ENCODE measurements at regions not wholly inside any gene's neighbourhood (a gene's known extent, or its start where the extent isn't known, plus 50 kb on each side); places are given as distances from the start of the nearest gene placed in this dataset.

- no peaks in the 10 kb centered on the region for H3K4me1 ChIP-seq
- no peak overlapping the region for H3K27ac ChIP-seq
- DNase-seq (no peak), ATAC-seq (no peak)
- H3K36me3 ChIP-seq, result no peaks in the 10 kb centered on the region
- TF ChIP-seq, protein P1, sequence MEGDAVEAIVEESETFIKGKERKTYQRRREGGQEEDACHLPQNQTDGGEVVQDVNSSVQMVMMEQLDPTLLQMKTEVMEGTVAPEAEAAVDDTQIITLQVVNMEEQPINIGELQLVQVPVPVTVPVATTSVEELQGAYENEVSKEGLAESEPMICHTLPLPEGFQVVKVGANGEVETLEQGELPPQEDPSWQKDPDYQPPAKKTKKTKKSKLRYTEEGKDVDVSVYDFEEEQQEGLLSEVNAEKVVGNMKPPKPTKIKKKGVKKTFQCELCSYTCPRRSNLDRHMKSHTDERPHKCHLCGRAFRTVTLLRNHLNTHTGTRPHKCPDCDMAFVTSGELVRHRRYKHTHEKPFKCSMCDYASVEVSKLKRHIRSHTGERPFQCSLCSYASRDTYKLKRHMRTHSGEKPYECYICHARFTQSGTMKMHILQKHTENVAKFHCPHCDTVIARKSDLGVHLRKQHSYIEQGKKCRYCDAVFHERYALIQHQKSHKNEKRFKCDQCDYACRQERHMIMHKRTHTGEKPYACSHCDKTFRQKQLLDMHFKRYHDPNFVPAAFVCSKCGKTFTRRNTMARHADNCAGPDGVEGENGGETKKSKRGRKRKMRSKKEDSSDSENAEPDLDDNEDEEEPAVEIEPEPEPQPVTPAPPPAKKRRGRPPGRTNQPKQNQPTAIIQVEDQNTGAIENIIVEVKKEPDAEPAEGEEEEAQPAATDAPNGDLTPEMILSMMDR (IDR thresholded peaks at IDR 0.05), result no peak
- no peaks in the 10 kb centered on the region for H3K27me3 ChIP-seq (ENCODE audit: low read depth)
- intact Hi-C loops (cut with DNase I), result no loop called here
- peaks cover 4% of the 10 kb centered on the region for H3K9me3 ChIP-seq
- H3K4me3 ChIP-seq, result no peak overlapping the region
Measured at GRCh38 chr2:81940266-81940955, 1635.9 kb upstream of the LRRTM1 start.

DNA sequence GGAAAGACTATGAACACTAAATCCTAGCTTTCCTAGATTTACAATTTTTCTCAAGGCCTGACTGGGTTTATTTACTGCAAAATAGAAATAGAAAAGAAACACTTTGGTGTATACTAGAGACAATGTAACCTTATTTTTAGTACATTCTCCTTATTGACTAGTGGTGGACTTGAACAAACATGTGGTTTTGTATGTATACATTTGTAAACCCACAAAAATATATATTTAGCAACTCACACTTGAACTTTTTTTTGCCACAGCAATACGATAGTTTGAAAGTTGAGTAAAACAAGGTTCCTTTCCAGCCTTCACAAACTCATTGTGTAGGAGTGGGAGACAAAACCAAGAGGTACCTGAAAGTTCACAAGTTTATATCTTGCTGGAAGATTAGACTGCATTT is 1633.4 kb upstream of the LRRTM1 start:
- no peak for DNase-seq
- Histone ChIP-seq H3K27ac (no peak overlapping the region), H3K27me3 (ENCODE audit: low read depth) (no peaks in the 10 kb centered on the region), H3K36me3 (no peaks in the 10 kb centered on the region), H3K4me1 (no peaks in the 10 kb centered on the region), H3K4me3 (no peak overlapping the region), H3K9me3 (no peaks in the 10 kb centered on the region)
- intact Hi-C loops (cut with DNase I), result no loop called here
- TF ChIP-seq, protein P1 (IDR thresholded peaks at IDR 0.05), result no peak
- no peak for ATAC-seq

DNA sequence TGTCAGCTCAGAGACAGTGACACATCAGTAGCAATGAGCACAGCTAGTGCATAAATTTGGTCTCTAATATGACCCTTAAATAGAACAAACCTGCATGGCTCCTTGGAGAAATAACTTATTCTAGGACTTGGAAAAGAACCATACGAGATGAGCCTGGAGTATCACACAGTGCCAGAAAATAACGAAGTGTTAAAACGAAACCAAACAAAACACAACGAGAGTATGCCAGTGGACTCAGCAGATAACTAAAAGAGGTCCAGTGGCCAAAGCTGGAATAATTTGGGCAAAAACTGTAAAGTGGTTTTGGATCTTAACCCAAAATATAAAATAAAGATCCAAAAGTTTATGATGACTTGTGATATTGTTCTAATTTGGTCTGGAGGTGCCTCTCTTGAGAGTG is 1599.0 kb upstream of the LRRTM1 start:
- Histone ChIP-seq H3K4me3 (no peak overlapping the region), H3K36me3 (no peaks in the 10 kb centered on the region), H3K27me3 (ENCODE audit: low read depth) (no peaks in the 10 kb centered on the region), H3K27ac (no peak overlapping the region), H3K9me3 (no peaks in the 10 kb centered on the region), H3K4me1 (no peaks in the 10 kb centered on the region)
- ATAC-seq (no peak), DNase-seq (no peak)
- intact Hi-C loops (cut with DNase I), result no loop called here
- TF ChIP-seq, protein P1 (IDR thresholded peaks at IDR 0.05), result no peak

- ATAC-seq, result no peak
- Histone ChIP-seq H3K4me1 (no peaks in the 10 kb centered on the region), H3K9me3 (no peaks in the 10 kb centered on the region), H3K27ac (no peak overlapping the region), H3K27me3 (ENCODE audit: low read depth) (no peaks in the 10 kb centered on the region), H3K36me3 (no peaks in the 10 kb centered on the region), H3K4me3 (no peak overlapping the region)
- no peak for DNase-seq
- intact Hi-C loops (cut with DNase I), result no loop called here
- TF ChIP-seq, protein P1 (IDR thresholded peaks at IDR 0.05), result no peak
Measured at GRCh38 chr2:81901017-81901416, 1596.5 kb upstream of the LRRTM1 start.

GRCh38 chr2:81895620-81896250 is 1591.2 kb upstream of the LRRTM1 start:
- TF ChIP-seq, protein P1 (IDR thresholded peaks at IDR 0.05), result no peak
- DNase-seq (no peak), ATAC-seq (peak in 1 of 2 donors; percentile 68)
- no peak overlapping the region for H3K27ac ChIP-seq
- intact Hi-C loops (cut with DNase I), result no loop called here
- no peaks in the 10 kb centered on the region for H3K4me1 ChIP-seq
- H3K4me3 ChIP-seq, result no peak overlapping the region
- no peaks in the 10 kb centered on the region for H3K27me3 ChIP-seq (ENCODE audit: low read depth)
- H3K36me3 ChIP-seq, result no peaks in the 10 kb centered on the region
- no peaks in the 10 kb centered on the region for H3K9me3 ChIP-seq
